GM21528 (cell line): ENCODE measurements at regions not wholly inside any gene's neighbourhood (a gene's known extent, or its start where the extent isn't known, plus 50 kb on each side); places are given as distances from the start of the nearest gene placed in this dataset.

Experiments used
- ATAC-seq: cut with Tn5 transposase; IDR thresholded peaks from one replicate; pipeline ENCODE4 v1.9.1; 2021; ENCODE audit warnings: mild to moderate bottlenecking, moderate library complexity; ENCODE audit not compliant: unreplicated experiment, low FRiP score

DNA sequence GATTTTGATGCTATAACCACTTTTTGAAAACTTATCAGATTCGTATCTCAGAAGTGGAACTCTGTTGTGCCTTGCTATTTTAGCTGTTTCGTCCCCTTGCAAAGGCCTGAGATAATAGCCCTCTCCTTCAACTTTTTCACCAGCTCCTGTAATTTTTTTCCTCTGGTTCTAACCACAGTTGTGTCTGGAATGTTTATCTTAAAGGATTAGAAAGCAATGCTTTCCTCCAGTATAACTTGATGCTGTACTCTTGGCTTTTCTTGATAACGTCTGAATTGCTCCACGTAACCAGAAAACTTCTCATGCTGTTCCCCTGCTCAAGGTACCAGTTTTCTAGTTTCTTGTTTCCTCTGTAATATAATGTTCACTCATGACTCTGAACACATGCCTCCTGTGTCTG is 209.4 kb downstream of the DTWD2 start:
- no peak for ATAC-seq

DNA sequence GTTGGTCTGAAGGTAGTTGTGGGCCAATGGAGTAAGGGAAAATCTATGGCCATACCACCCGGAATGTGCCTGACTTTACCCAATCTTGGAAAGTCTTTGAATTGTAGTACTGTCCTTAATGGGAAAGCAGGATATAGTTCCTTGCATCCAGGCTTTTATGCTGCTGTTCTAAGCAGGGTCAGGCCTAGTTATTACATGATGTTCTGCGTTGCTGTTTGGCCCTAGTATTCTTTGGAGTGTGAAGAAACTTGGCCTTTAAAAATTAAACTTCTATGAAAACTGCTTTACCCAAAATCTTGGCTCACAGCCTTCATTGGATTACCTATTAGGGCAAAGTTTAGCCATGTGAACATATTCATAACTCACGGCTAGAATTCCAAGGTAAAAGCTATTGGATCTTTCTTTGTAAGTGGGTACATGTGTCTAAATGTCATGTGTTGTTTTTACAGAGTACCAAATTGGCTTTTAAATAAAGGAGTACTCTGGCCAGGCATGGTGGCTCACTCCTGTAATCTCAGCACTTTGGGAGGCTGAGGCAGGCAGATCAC is 211.1 kb downstream of the DTWD2 start:
- ATAC-seq: no peak

DNA sequence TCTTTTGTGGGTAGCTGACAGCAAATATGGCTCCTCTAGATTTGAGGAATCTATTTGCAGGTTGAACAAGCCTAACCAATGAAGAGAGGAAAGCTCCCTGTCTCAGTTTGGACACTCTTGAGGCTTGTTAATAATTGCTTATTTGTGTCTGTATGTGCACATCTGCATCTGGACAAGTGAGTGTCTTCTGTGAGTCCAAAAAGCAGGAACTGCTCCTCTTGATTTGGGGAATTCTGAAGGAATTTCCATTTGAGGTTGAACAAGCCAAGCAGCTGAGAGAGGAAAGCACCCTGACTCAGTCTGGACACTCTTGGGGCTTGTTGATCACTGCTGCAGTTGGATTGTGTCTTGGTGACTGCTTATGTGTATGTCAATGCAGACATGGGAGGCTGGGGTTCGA is 211.6 kb downstream of the DTWD2 start:
- peak; percentile 73 for ATAC-seq

DNA sequence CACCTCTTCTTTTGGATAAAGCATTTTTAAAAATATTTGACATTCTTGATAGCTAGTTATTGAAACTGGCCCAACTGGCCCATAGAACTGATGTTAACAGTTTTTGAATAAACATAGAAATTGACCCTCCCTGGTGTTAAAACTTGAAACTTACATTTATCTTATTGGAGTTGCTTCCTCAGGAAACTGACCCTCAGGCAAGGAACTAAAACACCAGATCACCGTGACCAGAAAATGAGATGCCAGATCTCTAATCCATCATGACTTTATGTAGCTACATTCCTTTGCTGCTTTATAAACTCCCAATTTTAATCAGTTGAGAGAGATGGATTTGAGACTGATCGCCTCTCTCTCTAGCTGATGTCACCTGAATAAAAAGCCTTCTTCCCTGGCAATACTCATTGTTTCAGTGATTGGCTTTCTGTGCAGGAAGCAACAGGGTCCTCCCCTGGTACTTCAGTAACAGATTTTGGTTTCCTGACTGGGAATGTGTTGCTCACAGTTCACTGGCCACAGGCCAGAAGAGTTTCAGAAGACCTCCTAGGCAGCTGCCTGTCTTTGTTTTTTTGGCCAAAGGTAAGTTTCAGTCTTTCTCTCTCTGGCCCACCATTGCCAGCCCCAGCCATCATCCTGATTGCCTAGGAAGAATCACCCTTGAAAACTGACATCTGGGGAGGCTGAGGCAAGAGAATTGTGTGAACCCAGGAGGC is 212.4 kb downstream of the DTWD2 start:
- ATAC-seq: peak; percentile 57

DNA sequence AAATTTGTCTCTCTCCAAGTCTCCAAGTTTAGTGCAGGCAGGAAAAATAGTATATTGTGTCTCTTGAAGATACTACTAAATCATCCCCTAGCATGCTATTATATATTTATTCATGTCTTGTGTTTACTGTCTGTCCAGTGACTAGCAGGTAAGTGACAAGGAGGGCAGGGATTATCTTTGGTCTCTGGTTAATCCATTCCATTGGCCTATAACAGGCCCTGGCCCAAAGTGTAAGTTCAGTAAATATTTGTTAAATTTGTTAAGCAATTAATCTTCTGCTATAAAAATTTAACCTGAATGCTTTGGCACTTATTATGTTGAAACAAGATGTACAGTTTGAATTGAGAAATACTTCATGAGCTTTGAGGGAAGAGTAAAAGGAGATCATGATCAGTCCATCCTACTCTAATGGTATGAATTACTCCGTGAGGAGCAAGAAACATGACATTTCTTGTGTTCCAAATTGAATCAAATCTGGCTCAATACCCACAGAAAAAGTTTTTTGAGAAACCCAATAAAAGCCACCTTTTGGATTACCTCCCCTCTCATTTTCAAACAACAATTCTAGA is 219.7 kb downstream of the DTWD2 start:
- no peak for ATAC-seq

DNA sequence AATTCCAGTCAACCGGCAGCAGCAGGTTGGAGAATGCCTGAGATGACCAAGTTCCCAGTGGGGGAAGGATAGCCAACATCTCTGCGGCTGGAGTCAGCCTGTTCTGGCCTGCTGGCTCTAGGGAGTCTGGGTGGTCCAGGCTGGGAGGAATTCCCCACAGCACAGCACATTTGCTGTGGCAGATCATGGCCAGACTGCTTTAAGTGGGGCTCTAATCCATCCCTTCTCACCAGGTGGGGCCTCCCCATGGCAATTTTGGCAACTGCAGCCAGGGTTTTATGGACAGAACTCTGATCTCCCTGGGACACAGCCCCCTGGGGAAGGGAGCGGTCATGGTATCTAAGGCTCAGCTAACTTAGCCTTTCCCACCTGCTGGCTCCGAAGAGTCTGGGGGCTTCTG is 226.1 kb downstream of the DTWD2 start:
- no peak for ATAC-seq

DNA sequence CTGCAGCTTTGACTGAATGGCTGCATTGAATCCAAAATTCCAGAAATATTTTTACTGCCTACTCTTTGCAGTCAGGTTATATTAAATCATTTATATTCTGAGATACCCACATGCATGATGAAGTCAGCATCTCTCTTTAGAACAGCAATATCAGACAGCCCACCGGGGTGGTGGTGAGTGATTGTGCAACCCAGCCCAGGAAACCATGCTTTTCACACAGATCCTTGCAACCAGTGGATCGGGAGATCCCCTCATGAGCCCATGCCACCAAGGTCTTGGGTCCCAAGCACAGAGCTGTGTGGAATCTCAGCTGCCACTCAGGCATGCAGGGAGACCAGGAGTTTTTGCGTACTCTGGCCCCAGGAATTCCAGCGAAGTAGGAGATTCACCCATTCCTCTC is 226.5 kb downstream of the DTWD2 start:
- no peak for ATAC-seq

DNA sequence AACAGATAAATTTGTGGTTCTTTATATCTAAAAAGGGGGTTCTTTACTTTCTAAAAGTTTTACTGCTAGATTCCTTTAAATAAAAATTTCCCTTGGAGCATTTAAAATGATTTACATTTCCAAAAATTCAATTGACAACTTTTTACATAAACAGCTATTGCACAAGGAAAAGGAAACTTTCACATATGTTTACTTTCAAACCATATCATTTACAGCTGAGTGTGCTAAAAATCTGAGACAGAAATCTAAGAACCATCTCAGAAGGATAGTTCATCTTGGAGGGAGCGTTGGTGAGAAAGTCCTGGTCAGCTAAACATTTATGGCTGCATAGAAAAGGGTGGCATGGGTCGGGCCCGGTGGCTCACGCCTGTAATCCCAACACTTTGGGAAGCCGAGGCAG is 235.4 kb downstream of the DTWD2 start:
- no peak for ATAC-seq

DNA sequence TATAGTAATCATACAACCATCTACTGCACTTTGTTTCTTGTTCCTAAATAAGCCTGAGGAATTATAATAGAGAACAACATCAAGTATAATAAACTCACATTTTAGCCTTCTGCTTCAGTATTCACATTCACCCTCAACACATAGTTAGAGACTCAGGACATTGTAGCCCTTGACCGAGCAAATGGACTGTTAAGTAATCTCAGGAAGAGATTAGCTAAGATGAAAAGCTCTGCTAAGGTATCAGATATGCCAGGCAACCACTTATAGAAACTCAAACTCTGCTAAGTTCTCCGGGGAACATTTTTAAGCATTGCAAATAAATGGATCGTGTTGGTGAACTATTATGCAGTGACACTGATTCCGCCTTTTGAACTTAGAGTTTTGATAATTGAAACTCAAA is 252.0 kb downstream of the DTWD2 start:
- ATAC-seq: no peak

DNA sequence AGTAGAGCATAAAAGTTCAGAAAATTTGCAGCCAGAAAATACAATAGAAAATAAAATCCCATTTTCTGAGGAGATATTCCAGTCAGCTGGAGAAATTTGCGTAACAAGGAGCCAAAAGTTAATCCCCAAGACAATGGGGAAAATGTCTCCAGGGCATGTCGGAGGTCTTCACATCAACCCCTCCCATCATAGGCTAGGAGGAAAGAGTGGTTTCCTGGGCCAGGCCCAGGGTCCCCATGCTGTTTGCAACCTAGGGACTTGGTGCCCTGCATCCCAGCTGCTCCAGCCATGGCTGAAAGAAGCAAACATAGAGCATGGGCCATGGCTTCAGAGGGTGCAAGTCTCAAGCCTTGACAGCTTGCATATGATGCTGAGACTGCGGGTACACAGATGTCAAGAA is 255.0 kb downstream of the DTWD2 start:
- ATAC-seq: no peak

DNA sequence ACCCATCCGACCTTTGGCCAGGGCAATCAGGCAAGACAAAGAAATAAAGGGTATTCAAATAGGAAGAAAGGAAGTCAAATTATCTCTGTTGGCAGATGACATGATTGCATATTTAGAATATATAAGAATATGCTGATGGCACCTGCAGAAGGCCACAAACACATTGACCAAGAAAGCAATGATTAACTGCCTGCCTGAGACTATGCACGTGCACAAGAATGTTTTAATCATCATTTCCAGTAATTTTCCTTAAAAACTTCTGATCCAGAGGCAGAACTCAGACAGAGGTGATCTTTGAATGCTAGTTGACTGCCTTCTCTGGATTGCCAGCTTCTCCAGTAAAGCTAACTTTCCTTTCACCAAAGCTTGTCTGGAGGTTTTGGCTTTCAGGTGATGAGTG is 260.2 kb downstream of the DTWD2 start:
- ATAC-seq: no peak

DNA sequence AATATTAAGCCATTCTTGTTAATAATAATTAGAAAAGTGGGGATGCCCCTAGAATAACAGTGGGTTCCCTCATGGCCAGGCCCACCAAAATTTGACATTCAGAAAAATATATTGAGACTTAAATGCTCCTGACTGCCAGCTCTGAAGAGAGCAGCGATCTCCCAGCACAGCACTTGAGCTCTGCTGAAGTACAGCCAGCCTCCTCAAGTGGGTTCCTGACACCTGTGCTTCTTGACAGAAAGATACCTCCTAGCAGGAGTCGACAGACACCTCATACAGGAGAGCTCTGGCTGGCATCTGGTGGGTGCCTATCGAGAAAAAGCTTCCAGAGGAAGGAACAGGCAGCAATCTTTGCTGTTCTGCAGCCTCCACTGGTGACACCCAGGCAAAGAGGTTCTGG is 261.5 kb downstream of the DTWD2 start:
- ATAC-seq: no peak

DNA sequence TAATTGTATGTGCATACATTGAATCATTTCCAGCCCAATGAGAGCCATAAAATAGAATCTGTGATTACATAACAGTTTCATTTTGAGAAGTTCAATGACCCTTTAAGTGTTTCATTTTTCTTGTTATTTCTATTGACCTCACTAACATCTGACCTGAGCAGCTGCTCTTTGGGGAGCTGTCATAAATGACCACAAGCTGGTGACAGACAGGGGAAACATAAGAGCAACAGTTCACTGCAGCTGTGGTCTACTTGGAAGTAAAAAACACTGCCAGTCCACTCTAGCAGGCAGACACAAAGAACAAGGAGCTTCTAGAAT is 265.4 kb downstream of the DTWD2 start:
- peak; percentile 83 for ATAC-seq

DNA sequence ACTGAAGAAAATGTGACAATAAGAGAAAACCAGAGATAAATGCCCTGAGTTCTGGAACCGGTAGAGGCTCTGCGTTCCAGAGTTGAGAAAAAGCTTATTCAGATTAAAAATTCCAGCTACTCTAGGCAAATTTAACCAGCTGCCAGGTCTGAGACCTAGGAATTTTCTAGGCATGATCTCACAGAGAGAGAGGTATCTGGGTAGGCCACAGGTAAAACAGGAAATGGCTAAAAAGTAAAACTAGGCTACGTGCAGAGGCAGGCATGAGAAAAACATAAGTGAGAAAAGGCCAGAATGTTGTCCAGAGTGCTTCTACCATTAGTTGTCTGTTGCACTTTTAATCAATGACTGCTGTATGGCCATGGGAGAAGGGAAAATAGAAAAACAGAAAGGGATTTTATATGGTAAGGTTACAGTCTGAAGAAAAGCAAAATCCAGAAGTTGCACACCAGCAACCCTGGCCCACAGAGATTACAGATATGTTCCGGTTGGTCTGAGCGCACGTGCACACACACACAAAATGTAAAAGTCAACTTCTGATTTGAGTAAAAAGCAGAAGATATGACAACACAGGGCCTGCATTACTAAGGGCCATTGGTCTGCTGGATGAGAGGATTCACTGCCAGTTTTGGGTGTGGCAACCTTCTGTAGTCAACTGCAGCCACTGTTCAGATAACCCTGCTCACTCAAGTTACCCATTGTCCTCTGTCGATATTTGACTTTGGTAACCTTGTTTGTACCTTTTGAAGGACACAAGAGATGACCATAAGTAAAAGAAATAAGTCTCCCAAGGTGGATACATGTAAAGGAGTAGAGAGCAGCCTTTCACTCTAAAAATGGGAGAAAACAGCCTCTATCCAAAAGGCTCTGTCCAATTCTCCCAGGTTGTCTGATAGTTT is 266.0 kb downstream of the DTWD2 start:
- peak; percentile 76 for ATAC-seq

DNA sequence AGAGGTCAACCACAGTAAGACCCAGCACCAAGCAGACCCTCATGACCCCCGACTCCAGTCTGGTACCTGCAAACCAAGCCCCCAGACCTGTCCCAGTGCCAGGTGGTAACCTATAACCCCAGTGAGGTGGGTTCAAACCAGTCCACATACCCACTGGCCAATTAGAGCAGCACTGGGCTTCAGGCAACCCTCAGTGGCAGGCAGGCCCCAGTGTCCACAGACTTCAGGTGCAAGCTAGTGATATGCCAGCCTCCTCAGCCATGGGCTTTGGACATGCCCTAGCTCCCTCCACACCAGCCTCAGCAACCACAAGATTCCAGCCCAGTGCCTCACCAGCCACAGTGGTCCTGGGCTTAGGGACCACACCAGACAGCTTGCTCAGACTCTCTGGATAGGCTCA is 276.6 kb downstream of the DTWD2 start:
- no peak for ATAC-seq

DNA sequence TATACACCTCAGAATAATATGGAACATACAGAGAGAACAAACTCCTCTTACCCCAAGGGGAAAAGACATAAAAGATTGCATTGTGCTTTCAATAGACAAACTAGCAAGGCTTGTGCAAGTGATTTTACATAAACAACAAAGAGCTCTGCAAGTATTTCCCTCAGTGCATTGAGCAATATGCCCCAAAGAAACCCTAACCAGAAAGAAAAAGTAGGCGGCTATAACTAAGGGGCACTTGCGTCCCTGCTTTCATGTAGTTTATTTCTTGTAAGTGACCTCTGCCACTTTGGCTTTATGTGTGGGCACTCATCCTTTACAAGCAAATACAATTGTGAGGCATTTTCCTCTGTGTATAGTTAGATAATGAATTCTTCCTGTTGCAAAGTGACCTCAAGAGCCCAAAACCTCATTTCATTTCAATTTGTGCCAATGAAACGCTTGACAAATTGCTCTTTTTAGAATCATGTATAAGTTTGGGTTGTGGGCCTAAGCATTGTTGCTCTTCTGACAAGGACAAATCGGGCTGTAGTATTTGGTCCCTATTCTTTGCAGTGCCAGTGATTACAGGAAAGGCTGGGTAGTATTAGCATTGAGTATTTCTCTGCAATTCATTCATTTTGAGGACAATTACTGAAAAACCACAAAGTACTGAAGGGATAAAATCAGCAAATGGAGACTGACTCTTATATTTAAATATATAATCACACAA is 282.2 kb downstream of the DTWD2 start:
- ATAC-seq: no peak

DNA sequence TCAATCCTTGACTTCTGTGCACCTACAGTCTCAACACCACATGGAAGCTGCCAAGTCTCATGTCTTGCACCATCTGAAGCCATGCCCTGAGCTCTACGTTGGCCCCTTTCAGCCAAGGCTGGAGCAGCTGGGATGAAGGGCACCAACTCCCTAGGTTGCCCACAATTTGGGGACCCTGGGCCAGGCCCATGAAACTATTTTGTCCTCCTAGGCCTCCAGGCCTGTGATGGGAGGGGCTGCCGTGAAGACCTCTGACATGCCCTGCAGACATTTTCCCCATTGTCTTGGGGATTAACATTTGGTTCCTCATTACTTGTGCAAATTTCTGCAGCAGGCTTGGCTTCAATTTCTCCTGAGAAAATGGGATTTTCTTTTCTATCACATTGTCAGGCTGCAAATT is 285.1 kb downstream of the DTWD2 start:
- no peak for ATAC-seq

DNA sequence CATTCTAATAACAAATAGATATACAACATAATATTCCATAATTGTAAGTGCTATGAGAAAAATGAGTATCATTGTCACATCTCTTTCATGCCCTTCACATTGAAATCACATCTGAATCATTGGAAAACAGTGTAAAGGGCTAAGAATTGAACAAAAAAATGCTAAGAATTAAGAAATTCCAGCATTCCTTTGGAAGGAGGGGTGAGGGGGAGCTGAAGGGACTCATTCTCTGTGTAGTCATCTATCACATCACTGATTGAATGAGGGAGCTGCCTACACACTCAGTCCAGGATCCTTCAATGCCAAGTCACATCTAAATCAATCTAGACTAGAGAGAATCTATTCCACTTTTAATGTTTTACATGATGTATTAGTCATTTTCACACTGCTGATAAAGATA is 286.6 kb downstream of the DTWD2 start:
- ATAC-seq: no peak

DNA sequence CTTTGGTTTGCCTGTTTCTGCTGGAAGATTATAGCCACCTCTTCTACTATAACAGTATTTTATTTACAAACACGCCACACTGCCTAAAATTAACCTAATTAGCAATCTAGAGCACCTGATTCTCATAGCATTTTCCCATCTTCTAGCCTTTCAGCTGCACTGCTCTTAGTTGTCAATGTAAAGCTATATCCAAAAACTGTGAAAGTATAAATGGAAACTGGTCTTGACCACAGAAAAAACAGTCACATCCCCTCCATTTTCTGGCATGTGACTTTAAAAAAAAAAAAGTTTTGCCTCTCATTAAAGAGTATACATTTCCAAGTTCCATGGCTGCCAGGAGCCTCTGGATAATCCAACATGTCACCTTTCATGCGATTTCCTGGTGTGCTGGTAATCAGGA is 287.8 kb downstream of the DTWD2 start:
- no peak for ATAC-seq

DNA sequence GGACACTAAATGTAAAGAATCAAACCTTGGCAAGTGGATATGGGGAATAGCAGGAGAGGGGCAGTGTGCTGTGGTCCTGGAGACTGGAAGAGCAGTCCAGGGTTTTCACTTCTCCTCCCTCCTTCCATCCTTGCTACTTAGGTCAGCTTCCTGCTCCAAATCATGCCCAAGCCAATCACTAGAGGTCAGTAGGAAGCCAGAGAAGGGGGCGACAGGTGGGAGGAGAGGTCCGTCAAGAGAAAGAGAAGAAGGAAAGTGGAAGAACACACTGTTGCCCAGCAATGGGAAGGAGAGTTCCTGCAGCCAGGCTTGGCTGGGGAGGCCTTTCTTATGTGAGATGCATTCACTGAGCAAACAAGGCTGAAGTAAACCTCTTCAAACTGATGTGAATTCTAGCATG is 289.6 kb downstream of the DTWD2 start:
- ATAC-seq: no peak

DNA sequence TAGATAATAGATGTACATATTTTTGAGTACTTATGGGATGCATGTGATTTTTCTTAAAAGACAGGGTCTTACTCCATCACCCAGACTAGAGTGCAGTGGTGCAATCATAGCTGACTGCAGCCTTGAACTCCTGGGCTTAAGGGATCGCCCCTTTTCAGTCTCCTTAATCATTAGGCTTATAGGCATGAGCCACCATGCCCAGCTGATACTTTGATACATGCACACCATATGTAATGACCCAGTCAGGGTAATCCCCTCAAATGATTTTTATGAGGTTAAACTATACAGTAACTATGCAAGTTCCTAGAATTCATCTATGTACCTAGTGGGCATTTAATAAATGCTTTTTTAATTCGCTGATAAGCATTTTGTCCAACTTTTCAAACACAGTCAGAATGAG is 292.3 kb downstream of the DTWD2 start:
- ATAC-seq: no peak
